ENCODE measurements at regions not wholly inside any gene's neighbourhood (a gene's known extent, or its start where the extent isn't known, plus 50 kb on each side); places are given as distances from the start of the nearest gene placed in this dataset.
"Not testable (repeated sequence)": the region's sequence is repeated elsewhere in the genome, so short reads cannot be mapped to it uniquely, and the experiment has no call there.

DNA sequence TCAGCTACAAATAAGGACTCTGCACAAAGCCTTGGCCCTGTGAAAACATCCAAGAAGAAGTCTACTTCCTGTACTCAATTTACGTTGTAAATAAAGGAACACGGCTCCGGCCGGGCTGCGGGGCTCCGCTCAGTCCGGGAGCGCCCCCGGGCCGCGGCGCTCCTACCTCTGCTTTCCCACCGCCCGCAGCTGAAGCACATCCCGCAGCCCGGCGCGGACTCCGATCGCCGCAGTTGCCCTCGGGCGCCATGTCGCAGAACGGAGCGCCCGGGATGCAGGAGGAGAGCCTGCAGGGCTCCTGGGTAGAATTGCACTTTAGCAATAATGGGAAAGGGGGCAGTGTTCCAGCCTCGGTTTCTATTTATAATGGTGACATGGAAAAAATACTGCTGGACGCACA, 502.3 kb upstream of the FOXG1 start:
- no peak for DNase-seq

DNA sequence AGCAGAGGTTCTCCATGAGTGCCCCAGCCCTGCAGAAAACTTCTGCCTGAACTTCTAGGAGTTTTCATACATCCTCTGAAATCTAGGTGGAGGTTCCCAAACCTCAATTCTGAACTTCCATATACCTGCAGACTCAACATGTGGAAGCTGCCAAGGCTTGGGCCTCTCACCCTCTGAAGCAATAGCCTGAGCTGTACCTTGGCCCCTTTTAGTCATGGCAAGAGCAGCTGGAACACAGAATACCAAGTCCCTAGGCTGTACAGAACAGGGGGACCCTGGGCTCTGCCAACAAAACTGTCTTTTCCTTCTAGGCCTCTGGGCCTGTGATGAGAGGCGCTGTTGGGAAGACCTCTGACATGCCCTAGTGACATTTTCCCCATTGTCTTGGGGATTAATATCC, 494.3 kb upstream of the FOXG1 start:
- DNase-seq: no peak

DNA sequence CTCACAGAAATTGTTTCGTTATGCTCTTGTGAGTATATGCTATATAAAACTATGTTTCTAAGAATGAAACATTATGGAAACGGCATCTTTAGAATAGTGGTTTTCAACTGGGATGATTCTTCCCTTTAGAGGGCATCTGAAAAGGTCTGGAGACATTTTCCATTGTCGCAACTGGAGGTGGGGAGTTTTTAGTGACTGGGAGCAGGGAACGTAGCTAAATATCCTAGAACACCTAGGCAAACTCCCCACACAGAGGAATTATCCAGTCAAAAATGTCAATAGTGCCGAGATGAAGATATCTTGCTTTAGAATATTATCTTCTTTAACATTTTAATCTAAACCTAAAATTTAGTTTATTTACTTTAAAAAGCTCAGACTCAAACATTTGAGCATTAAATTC, 486.1 kb upstream of the FOXG1 start:
- no peak for DNase-seq

DNA sequence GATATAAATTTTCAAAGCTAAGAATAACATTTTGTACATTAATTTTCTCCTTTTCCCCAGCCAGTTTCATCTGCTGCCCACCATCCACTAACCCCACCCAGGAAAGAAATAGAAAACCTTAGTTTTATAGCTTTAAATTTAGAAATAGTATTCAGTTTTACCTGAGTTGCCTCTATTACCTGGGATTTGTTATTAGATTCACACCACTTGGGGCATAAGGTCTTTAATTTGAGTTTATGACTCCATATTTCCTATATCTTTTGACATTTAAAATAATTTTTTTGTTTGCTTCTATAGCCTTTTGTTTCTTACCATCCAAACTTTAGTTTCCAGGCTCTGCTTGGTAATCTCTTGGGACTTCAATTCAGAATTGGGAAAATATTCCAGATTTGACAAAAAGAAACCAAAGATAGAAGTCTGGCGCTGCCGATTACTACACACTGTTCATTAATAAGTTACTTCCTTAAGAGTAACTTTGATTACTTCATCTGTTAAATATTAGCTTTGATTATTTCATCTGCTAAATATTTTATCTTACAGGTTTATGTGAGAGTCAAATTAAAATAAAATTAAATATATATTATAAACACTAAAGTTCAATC, 485.5 kb upstream of the FOXG1 start:
- no peak for DNase-seq

DNA sequence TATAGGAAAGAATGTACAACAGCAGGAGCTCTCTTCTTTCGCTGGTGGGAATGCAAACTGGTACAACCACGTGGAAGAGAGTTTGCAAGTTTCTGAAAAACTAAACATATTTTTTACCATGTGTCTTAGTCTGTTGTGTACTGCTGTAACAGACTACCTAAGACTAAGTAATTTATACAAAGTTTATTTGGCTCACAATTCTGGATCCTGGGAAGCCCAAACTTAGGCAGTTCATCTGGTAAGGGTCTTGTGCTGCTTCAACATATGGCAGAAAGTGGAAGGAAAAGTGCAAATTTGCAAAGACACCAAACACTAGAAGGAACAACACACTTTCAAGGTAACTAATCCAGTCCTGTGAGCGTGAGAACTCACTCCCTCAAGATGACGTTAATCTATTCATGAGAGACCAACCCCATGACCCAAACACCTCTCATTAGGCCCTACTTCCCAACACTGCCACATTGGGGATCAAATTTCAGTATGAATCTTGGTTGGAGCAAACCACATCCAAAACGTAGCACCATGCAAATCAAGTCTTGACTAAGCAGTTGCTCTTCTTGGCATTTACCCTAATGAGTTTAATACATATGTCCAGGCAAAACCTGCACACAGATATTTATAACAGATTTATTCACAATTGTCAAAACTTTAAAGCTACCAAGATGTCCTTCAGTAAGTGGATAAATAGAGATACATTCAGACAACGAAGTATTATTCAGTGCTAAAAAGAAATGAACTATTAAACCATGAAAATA, 481.9 kb upstream of the FOXG1 start:
- DNase-seq: no peak

DNA sequence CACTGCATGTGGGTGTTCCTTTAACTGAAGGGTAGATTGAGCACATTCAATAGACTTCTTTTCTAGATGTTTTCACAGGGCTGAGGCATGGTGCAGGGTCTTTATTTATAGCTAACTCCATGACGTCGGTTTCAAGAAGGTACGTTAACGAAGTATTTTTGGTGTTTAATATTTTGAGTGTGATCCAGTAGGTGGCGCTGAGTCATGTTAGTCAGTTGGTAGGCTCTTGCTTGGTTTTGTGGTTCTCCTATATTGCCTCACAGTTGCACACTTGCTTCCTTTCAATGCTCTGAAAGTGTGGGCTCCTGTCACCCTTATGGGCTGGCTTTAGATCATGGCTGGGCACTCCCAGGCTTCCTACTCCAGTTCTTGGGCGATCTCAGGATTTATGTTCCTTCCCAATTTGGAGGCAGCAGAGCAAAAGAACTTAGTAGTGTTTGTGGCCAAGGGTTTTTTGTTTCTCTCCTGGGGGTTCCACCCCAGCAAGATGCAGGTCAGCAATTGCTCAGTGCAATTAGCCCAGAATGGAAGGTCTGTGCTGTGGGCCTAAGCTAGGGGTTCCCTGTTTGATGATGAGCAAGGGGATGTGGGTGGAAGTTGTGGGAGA, 471.6 kb upstream of the FOXG1 start:
- DNase-seq: no peak

DNA sequence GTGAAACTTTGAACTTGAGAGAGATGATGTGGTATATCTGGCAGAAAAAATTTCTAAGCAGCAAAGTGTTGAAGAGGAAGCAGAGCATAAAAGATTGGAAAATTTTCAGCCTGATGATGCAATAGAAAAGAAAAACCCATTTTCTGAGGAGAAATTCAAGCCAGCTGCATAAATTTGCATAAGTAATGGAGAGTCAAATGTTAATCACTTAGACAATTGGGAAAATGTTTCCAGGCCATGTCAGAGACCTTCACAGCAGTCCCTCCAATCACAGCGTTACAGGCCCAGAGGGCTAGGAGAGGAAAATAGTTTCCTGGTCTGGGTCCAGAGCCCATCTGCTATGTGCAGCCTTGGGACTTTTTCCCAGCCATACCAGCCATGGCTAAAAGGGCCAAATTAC, 469.0 kb upstream of the FOXG1 start:
- DNase-seq: no peak

DNA sequence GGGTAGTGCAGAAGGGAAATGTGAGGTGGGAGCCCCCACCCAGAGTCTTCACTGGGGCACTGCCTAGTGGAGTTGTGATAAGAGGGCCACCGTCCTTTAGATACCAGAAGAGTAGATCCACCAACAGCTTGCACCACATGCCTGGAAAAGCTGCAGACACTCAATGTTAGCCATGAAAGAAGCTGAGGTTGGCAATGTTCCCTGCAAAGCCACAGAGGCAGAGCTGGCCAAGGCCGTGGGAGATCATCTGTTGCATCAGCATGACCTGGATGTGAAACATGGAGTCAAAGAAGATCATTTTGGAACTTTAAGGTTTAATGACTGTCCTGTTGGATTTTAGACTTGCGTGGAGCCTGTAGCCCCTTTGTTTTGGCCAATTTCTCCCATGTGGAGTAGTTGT, 468.4 kb upstream of the FOXG1 start:
- DNase-seq: no peak

DNA sequence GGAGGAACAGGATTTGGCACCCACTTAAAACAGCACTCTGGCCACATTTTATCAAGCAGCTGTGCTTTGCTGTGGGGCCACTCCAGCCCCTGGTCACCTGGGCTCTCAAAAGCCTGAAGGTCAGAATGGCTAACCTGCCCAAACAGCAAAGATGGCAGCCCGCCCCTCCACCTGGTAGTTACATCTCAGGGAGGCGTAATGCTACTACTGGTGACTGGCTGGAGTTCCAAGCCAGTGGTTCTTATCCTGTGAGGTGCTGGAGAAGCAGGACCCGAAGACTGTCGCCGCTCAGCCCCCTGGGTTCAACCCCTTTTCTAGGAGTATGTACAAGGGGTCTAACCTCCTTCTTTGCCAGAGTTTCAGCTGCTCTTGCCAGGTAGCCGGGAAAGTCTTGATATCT, 467.4 kb upstream of the FOXG1 start:
- DNase-seq: no peak

DNA sequence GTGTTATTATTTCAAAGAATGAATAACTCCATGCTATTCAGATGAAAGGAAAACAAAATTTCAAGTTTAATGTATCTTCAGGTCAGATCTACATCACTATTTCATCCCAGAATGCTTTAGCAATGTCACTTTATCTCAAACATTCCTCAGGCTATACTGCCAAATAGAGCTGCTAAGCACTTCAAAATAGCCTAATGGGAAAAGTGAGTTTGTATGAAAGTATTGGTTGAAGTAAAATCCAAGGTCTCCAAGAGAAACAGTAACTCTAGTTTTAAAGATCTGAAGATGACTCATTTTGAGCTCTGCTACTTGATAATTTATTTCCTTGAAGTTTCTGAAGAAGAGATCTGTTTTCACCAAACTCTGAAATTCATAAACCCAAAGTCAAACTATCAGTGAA, 466.2 kb upstream of the FOXG1 start:
- no peak for DNase-seq

DNA sequence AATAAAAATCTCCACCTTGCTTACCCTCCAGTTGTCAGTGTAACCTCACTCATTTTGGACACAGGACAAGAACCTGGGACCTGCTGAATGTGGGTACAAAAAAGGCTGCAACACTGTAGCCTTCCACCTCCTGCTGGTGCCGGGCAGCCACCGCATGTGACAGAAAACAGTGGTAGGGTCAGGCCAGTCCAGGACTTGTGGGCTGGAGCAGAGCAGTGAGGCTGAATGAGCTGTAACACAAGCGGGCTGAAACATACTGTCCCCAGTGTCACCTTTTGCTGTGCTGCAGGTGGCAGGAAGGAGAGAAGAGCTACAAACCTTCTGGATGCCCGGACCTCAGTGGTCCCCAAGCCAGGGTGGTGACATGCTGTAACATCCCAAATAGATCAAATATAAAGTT, 465.4 kb upstream of the FOXG1 start:
- no peak for DNase-seq

DNA sequence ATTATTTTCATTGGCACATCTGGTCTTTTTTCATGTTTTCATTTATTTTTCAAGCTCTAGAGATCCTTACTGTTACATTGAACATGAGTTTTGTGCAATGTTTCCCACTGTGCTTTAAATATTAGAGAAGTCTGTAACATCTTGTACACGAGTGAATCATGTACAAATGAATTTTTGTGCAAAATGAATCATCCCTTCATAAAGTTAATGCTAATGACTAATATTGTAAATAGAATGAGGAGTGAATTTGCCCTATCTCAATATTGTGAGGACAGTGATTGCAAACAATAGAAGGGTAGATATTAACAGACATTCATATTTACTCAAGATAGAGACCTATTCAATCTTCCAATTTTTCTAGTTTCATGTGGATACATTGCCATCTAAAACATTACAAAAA, 463.3 kb upstream of the FOXG1 start:
- no peak for DNase-seq

DNA sequence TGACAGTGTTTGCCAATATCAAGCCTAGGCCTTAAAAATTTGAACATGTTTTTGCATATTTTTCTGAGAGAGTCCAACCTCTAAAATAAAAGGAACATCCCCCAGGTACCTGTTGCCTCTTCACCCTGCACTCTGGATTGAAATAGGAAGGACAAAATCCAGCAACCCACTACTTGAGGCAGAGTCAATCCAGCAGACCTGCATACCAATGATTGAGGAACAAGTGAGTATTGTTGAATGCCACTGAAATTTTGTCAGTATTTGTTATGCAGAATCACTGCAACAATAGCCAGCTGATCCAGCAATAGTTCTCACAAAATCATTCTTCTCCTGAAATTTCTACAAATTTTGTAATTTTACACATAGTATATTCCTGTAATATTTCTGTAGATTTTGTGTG, 460.6 kb upstream of the FOXG1 start:
- no peak for DNase-seq

DNA sequence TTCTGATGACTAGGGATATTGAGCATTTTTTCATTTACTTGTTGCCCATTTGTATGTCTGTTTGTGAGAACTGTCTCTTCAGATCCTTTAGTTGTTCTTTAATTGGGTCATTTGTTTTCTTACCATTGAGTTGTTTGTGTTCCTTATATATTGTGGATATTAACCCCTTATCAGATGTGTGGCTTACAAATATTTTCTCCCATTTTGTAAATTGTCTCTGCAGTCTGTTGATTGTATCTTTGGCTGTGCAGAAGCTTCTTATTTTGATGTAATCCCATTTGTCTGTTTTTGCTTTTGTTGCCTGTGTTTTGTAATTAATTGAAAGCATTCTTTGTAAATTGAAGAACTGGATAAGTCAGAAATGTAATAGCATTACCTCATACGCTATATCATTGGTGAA, 459.1 kb upstream of the FOXG1 start:
- DNase-seq: no peak

DNA sequence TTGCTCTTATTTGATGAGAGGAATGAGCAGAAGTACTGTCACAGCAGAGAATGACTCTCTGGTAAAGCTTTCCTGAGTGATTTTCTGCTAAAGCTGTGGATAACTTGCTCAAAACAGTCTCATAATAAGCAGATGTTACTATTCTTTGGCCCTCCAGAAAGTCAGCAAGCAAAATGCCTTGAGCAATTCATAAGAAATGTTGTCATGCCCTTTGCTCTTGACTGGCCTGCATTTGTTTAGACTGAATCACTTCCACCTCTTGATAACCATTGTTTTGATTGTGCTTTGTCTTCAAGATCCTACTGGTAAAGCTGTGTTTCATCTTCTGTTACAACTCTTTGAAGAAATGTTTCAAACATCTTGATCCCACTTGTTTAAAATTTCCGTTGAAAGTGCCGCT, 457.9 kb upstream of the FOXG1 start:
- no peak for DNase-seq

DNA sequence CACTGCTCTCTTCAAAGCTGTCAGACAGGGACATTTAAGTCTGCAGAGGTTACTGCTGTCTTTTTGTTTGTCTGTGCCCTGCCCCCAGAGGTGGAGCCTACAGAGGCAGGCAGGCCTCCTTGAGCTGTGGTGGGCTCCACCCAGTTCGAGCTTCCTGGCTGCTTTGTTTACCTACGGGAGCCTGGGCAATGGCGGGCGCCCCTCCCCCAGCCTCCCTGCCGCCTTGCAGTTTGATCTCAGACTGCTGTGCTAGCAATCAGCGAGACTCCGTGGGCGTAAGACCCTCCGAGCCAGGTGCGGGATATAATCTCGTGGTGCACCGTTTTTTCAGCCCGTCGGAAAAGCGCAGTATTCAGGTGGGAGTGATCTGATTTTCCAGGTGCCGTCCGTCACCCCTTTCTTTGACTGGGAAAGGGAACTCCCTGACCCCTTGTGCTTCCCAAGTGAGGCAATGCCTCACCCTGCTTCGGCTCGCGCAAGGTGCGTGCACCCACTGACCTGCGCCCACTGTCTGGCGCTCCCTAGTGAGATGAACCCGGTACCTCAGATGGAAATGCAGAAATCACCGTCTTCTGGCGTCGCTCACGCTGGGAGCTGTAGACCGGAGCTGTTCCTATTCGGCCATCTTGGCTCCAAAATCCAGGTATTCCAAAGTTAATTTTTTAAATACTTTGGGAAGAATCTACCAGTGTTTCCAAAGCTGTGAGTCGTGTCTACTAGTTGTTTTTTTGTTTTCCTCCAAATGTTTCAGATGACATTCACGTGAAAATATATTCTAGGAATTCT, 448.5 kb upstream of the FOXG1 start:
- DNase-seq: not testable (repeated sequence)

DNA sequence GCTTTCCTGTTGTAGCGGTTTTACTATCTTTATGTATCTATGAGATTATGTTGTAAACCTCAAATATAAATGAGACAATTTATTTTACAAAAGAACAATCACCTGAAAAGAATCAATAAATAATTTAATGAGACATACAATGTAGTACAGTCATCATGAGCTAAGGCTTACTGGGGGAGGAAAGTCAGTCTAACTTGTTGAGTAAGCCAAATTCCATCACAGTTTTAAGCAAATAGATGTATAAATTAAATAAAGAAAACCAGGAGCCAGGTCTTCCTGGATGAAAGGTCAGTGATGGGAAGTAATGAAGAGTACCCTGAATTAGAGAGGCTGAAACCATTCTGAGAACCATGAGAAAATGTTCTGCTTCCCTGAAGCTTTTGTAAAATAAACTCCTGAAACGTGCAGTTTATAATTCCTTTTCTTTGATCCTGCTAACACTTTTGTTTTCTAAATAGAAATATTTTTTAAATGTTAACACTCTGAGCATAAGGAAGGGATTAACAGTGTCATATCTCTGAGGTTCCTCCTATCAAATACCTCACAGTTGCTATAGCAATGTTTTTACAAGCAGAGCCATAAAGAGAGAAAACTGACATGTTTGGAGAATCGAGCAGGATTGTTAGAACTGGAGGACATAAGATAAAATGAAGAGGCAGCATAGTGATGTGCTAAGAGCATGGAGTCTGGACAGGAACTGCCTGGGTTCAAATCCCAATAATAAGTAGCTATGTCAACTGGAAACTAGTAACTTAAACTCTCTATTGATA, 444.9 kb upstream of the FOXG1 start:
- DNase-seq: no peak

DNA sequence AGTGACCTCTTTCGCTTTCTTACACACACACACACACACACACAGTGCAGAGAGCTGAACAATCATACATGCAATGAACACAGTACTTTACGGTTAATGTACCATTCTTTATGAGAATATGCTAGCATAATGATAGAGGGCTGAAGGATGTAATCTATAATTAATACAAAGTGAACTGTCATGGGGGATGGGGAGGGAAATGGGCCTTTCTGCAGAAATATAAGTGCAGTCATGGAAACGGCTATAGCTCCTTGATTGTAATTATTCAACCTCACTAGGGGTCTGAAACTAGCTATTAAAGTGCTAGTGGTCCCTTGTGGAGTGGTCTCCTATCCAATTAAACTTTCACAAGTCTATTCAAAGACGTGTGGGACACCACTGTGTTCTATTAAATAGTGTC, 443.2 kb upstream of the FOXG1 start:
- DNase-seq: no peak

DNA sequence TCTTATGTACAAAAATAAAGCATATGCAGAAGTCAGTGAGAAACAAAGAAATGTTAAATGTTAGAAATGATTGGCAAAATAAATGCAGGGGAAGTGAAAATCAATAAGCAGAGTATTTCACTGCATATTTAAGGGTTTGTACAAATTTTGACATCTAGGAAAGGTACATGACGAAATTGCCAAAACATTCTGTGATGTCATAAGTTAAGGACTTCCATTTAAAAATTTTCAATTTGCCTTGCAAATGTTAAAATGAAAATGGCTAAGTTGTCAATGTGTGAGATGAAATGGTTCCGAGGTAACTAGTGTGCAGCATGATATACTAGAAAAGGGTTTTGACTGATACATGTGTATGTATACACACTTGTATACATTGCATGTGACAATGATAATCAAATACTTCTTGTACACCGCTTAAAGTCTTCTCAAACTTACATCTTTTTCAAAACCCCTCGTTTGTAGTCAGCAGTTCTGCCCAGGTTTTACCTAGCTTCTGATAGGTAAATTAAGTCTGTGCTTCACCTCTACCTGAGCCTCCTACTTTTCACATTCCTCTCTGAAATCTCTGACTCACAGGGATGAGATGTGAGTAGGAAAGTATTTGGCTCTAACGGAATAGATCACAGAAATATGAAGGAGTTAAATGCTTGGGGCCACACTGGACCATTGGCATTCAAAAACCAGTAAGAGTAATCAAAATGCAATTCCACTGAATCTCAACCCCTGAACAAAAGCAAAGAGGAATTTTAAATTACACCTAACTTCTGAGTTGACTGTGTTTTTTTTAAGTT, 442.4 kb upstream of the FOXG1 start:
- no peak for DNase-seq

DNA sequence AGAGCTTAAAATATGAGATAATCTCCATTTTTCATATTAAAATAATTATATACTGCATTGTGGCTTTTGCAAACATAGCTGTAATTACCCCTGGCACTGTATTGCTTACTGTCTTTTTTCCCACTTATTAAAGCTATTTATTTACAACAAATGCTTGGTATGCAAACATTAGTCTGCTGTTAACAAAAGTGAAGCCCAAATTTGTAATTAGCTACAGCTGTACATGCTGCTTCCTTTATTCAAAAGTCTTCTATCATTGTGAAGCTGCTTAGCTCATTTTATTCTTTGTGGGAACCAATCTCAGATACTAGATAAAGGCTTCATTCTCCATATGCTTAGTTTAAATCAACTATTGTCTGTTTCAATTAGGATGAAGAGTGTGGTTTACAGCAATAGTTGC, 425.8 kb upstream of the FOXG1 start:
- no peak for DNase-seq

DNA sequence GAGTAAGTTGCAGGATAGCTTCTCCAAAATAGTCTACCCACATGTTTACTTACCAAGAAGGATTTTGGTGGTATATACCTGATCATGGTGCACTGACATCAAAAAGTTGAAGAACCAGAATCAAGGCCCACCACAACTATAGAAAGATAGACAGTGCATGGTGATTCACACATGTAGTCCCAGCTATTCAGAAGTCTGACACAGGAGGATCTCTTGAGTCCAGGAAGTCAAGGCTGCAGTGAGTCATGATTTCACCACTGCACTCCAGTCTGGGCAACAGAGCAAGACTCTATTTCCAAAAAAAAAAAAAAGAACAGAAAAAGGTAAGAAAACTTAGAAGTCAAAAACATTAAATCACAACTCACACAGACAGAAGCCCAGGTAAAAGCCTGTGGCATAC, 422.2 kb upstream of the FOXG1 start:
- no peak for DNase-seq

DNA sequence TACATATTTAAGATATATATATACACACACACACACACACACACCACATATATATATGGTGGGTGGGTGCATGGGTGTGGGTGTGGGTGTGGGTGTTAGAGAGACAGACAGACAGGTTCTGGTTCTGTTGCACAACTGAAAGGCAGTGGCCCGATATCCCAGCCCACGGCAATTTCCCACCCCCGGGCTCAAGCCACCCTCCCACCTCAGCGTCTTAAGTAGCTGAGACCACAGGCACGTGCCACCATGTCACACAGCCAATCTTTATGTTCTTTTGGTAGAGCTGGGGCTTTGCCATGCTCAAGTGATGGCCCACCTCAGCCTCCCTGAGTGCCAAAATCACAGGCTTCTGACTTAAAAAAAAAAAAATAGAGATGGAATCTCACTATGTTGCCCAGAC, 417.8 kb upstream of the FOXG1 start:
- no peak for DNase-seq

Measured in left kidney (tissue), 1 donor.